ENCODE measurements at regions not wholly inside any gene's neighbourhood (a gene's known extent, or its start where the extent isn't known, plus 50 kb on each side); places are given as distances from the start of the nearest gene placed in this dataset.
"Not testable (repeated sequence)": the region's sequence is repeated elsewhere in the genome, so short reads cannot be mapped to it uniquely, and the experiment has no call there.

- not testable (repeated sequence) for FAIRE-seq; DNase-seq (ENCODE audit: insufficient read length, low spot score)
Observed at GRCh38 chr1:176396604-176397395, 66.2 kb upstream of the PAPPA2 start.

GRCh38 chr1:176391621-176392020, 71.4 kb upstream of the PAPPA2 start:
- DNase-seq (ENCODE audit: insufficient read length, low spot score) = no peak
- no peak for FAIRE-seq
- TF ChIP-seq CTCF (IDR thresholded peaks at IDR 0.05; ENCODE audit: insufficient read depth, missing control alignments) = no peak

GRCh38 chr1:176384841-176385240, 78.1 kb upstream of the PAPPA2 start:
- no peak for TF ChIP-seq CTCF (IDR thresholded peaks at IDR 0.05; ENCODE audit: insufficient read depth, missing control alignments)
- DNase-seq (ENCODE audit: insufficient read length, low spot score) = no peak
- FAIRE-seq = peak; percentile 51

GRCh38 chr1:176382163-176382562, 80.8 kb upstream of the PAPPA2 start:
- FAIRE-seq = no peak

GRCh38 chr1:176379626-176380339, 83.2 kb upstream of the PAPPA2 start:
- no peak for FAIRE-seq

More at GRCh38 chr1:176382163-176382562, 80.8 kb upstream of the PAPPA2 start:
- no peak for DNase-seq (ENCODE audit: insufficient read length, low spot score)
- no peak for TF ChIP-seq CTCF (IDR thresholded peaks at IDR 0.05; ENCODE audit: insufficient read depth, missing control alignments)

GRCh38 chr1:176374967-176375569, 87.9 kb upstream of the PAPPA2 start:
- peak; percentile 99 for TF ChIP-seq CTCF (IDR thresholded peaks at IDR 0.05; ENCODE audit: insufficient read depth, missing control alignments)
- FAIRE-seq (peak; percentile 92), DNase-seq (ENCODE audit: insufficient read length, low spot score) (peak; percentile 27)

More at GRCh38 chr1:176379626-176380339, 83.2 kb upstream of the PAPPA2 start:
- DNase-seq (ENCODE audit: insufficient read length, low spot score) = no peak
- no peak for TF ChIP-seq CTCF (IDR thresholded peaks at IDR 0.05; ENCODE audit: insufficient read depth, missing control alignments)

GRCh38 chr1:176364236-176364905, 98.6 kb upstream of the PAPPA2 start:
- FAIRE-seq (peak; percentile 97), DNase-seq (ENCODE audit: insufficient read length, low spot score) (no peak)
- no peak for TF ChIP-seq CTCF (IDR thresholded peaks at IDR 0.05; ENCODE audit: insufficient read depth, missing control alignments)

- DNase-seq (ENCODE audit: insufficient read length, low spot score); FAIRE-seq: not testable (repeated sequence)
Observed at GRCh38 chr1:176349135-176349715, 113.8 kb upstream of the PAPPA2 start.
